HEK293T (cell line): ENCODE measurements at regions not wholly inside any gene's neighbourhood (a gene's known extent, or its start where the extent isn't known, plus 50 kb on each side); places are given as distances from the start of the nearest gene placed in this dataset.

Source experiments
- SUZ12 ChIP-seq: fragments of 450-650 bp; IDR thresholded peaks from 2 replicates; pipeline ENCODE4 v1.6.1; 2016; ENCODE audit warnings: mild to moderate bottlenecking
- TF ChIP-seq, protein P1 (sequence below): fragments of 450-650 bp; IDR thresholded peaks from 2 replicates; pipeline ENCODE4 v1.6.1; 2016

DNA sequence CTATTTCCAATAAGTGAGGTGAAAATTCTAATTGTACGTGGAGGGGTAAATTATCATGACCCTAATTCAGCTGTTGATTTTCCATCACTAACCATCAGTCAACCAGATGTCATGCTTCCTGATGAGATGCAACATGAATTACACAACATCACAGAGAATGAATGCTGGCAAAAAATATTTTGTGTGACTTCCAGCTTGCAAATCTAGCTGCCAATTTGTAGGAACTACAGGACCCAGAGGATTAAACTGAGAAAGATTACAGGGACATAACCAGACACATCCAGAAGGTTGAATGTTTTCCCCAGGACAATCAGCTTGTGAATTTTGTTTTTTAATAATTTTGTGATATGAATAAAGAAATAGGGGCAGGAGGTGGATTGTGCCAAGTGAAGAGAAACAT is 349.0 kb upstream of the ATP10A start:
- TF ChIP-seq, protein P1, sequence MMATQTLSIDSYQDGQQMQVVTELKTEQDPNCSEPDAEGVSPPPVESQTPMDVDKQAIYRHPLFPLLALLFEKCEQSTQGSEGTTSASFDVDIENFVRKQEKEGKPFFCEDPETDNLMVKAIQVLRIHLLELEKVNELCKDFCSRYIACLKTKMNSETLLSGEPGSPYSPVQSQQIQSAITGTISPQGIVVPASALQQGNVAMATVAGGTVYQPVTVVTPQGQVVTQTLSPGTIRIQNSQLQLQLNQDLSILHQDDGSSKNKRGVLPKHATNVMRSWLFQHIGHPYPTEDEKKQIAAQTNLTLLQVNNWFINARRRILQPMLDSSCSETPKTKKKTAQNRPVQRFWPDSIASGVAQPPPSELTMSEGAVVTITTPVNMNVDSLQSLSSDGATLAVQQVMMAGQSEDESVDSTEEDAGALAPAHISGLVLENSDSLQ, result no peak
- TF ChIP-seq SUZ12, result no peak
